SK-N-MC (cell line): ENCODE measurements at regions not wholly inside any gene's neighbourhood (a gene's known extent, or its start where the extent isn't known, plus 50 kb on each side); places are given as distances from the start of the nearest gene placed in this dataset.

Source experiments
- DNase-seq: peaks from one replicate; pipeline ENCODE4 v3.0.0-alpha.2; 2011; ENCODE audit warnings: low read depth, low spot score
- H3K27ac ChIP-seq: fragments of 200-600 bp; sonication (generic); 2 replicates; pipeline ENCODE4 v1.5.1; 2016; ENCODE audit warnings: mixed run types
- H3K36me3 ChIP-seq: fragments of 200-600 bp; sonication (generic); 2 replicates; pipeline ENCODE4 v1.6.1; 2017; ENCODE audit warnings: antibody characterized with exemption, low read length, mixed read lengths; ENCODE audit not compliant: insufficient read depth
- H3K4me3 ChIP-seq: fragments of 200-600 bp; sonication (generic); 2 replicates; pipeline ENCODE4 v1.5.1; 2016
- H3K9ac ChIP-seq: fragments of 200-600 bp; sonication (generic); 2 replicates; pipeline ENCODE4 v1.8.0; 2017; ENCODE audit warnings: mixed run types, mixed read lengths; ENCODE audit not compliant: insufficient read length
- H3K9me3 ChIP-seq: fragments of 200-600 bp; sonication (generic); 2 replicates; pipeline ENCODE4 v1.6.1; 2017; ENCODE audit warnings: low read depth, mild to moderate bottlenecking, antibody characterized with exemption, low read length, moderate library complexity, mixed read lengths
- EZH2 ChIP-seq: fragments of 200-600 bp; sonication (generic); IDR thresholded peaks from one replicate; pipeline ENCODE4 v1.6.1; 2017; ENCODE audit warnings: antibody characterized with exemption
- FOXP2 ChIP-seq: optimal IDR thresholded peaks from 2 replicates; pipeline ENCODE3; 2011; ENCODE audit warnings: mild to moderate bottlenecking, moderate library complexity; ENCODE audit not compliant: insufficient read depth; ENCODE audit errors: extremely low read length, control extremely low read depth
- POLR2AphosphoS5 ChIP-seq: IDR thresholded peaks from 2 replicates; pipeline ENCODE4 v1.6.1; 2012; ENCODE audit warnings: mild to moderate bottlenecking, low read depth, low read length, borderline replicate concordance

DNA sequence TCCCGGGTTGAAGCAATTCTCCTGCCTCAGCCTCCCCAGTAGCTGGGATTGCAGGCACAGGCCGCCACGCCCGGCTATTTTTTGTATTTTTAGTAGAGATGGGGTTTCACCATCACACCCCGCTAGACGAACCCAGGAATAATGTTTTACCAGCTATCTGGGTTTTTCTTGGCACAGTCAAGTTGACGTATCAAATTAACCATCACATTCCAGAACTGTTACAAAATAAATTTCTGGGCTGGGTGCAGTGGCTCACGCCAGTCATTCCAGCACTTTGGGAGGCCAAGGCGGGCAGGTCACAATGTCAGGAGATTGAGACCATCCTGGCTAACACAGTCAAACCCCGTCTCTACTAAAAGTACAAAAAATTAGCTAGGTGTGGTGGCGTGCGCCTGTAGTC lies 501.2 kb downstream of the SHISA9 start:
- H3K9me3 ChIP-seq = no peaks in the 10 kb centered on the region
- TF ChIP-seq POLR2AphosphoS5 (no peak), EZH2 (no peak), FOXP2 (no peak)
- DNase-seq = no peak

DNA sequence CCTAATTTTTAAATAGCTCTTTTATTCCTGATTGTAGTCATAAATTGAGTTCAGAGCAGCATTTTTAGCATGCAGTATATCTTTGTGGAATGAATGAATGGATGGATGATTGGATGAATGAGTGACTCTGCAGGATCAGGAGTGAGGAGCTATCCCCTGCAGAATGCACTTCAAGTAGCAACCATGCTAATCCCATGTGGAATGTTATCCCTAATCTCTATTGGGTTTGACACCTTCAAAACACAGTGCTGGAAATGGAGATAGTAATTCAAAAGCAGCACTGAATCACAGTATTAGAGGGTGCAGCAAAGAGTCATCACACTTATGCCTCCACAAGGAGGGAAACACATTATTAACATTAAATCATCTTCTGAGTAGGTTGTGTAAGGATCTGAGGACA lies 501.9 kb downstream of the SHISA9 start:
- no peak overlapping the region for H3K4me3 ChIP-seq
- TF ChIP-seq EZH2 (no peak), FOXP2 (no peak), POLR2AphosphoS5 (no peak)
- H3K9ac ChIP-seq = no peak overlapping the region
- peaks cover 43% of the 10 kb centered on the region for H3K36me3 ChIP-seq
- DNase-seq = no peak
- H3K27ac ChIP-seq = no peak overlapping the region
- H3K9me3 ChIP-seq = no peaks in the 10 kb centered on the region

More for the DNA sequence above, 501.2 kb downstream of the SHISA9 start:
- Histone ChIP-seq H3K27ac (no peak overlapping the region), H3K9ac (no peak overlapping the region), H3K4me3 (no peak overlapping the region), H3K36me3 (peaks cover 40% of the 10 kb centered on the region)

DNA sequence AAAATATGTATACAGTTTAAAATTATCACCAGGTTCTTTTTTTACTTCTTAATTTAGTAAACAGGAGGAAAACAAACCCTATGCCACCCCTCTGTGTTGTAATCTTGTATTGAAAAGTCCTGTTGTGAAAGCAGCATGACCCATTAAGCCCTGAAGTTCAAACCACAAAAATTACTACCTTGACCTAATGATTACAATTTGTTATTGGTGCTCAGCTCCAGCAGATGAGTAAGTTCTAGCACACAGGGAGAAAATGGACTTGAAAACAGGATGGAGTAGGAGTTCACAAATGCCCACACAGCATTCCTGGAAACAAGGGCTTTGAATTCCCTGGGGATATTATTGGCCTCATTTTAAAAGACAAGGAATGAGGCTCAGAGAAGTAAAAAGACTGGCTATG lies 505.8 kb upstream of the ERCC4 start:
- H3K9ac ChIP-seq = no peak overlapping the region
- H3K27ac ChIP-seq = no peak overlapping the region

DNA sequence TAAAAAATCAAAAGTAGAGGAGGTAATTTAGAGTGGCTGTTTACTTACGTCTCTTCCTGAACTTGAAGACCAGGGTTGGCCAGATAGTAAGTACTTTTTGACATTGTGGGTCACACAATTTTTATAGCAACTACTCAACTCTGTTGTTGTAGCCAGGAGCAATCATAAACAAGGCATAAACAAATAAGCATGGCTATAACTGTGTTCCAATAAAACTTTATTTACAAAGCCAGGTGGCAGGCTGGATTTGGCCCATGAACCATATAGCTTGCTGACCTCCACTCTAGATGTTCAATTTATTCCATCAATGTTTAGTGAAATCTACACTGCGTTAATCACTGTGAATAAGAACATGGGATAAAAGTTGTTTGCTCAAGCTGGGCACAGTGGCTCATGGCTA lies 500.4 kb upstream of the ERCC4 start:
- Histone ChIP-seq H3K4me3 (peak overlapping the region; percentile 82), H3K9ac (no peak overlapping the region), H3K9me3 (no peaks in the 10 kb centered on the region), H3K36me3 (peaks cover 48% of the 10 kb centered on the region), H3K27ac (peak overlapping the region; percentile 51; the same call in 1 of the 2 replicates)
- no peak for DNase-seq
- TF ChIP-seq FOXP2 = no peak
- TF ChIP-seq POLR2AphosphoS5 = no peak
- no peak for TF ChIP-seq EZH2

More for the DNA sequence above, 505.8 kb upstream of the ERCC4 start:
- Histone ChIP-seq H3K36me3 (peaks cover 92% of the 10 kb centered on the region), H3K4me3 (no peak overlapping the region), H3K9me3 (no peaks in the 10 kb centered on the region)
- no peak for DNase-seq
- TF ChIP-seq POLR2AphosphoS5 = no peak
- no peak for TF ChIP-seq EZH2
- TF ChIP-seq FOXP2 = no peak

- Histone ChIP-seq H3K9ac (peak overlapping the region; percentile 62), H3K36me3 (peaks cover 29% of the 10 kb centered on the region), H3K9me3 (no peaks in the 10 kb centered on the region), H3K4me3 (peak overlapping the region; percentile 82), H3K27ac (peak overlapping the region; percentile 98)
- TF ChIP-seq EZH2 (no peak), FOXP2 (no peak), POLR2AphosphoS5 (no peak; the same call in 1 of the 2 replicates)
- DNase-seq = peak; percentile 87
Measured at GRCh38 chr16:13421726-13422125, 498.2 kb upstream of the ERCC4 start.

- no peak for DNase-seq
- Histone ChIP-seq H3K36me3 (no peaks in the 10 kb centered on the region), H3K9me3 (no peaks in the 10 kb centered on the region), H3K4me3 (no peak overlapping the region), H3K27ac (no peak overlapping the region), H3K9ac (no peak overlapping the region)
- TF ChIP-seq EZH2 = no peak
- no peak for TF ChIP-seq POLR2AphosphoS5
- TF ChIP-seq FOXP2 = no peak
Measured at GRCh38 chr16:13425836-13426235, 494.1 kb upstream of the ERCC4 start.

DNA sequence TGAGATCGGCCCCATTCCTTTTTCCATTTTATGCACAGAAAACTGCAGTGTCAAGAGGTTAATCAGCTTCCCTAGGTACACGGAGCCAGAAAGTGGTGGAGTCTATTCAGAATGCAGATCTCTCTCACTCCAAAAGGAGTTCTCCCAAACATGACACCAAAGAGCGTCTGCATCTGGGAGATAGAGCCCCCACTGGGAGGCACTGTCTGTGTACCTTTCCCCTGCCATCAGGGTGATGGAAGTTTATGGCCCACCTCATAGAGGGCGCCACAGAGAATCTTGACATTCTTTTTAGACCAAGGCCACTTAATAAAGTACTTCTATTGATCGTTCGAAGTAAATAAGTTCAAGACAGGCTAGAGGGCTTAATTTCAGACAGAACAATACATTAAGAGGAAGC lies 493.7 kb upstream of the ERCC4 start:
- H3K4me3 ChIP-seq = no peak overlapping the region
- TF ChIP-seq POLR2AphosphoS5 (no peak), FOXP2 (no peak), EZH2 (no peak)
- no peak overlapping the region for H3K9ac ChIP-seq
- H3K36me3 ChIP-seq = no peaks in the 10 kb centered on the region
- H3K9me3 ChIP-seq = no peaks in the 10 kb centered on the region
- no peak overlapping the region for H3K27ac ChIP-seq
- no peak for DNase-seq

DNA sequence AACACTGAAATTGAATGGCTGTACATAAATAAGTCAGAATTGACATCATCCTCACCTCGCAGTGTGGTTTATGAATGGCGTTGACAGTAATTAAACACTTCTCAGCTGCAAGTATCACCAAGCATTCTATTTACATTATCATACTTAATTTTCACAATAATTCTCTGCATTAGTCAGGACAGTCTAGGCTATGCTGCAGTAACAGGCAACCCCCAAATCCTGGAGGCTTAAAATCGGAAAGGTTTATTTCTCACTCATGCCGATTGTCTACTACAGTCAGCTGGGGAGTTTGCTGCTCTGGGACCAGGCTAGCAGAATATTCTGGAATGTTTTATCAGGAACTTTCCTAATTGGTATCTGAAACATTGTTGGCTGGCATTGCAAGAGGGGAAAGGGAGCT lies 493.2 kb upstream of the ERCC4 start:
- no peak for DNase-seq
- no peak overlapping the region for H3K4me3 ChIP-seq
- no peak overlapping the region for H3K27ac ChIP-seq
- TF ChIP-seq EZH2 (no peak), POLR2AphosphoS5 (no peak), FOXP2 (no peak)
- no peaks in the 10 kb centered on the region for H3K36me3 ChIP-seq
- H3K9ac ChIP-seq = no peak overlapping the region
- no peaks in the 10 kb centered on the region for H3K9me3 ChIP-seq

GRCh38 chr16:13427943-13428342 lies 492.0 kb upstream of the ERCC4 start:
- no peak overlapping the region for H3K9ac ChIP-seq
- H3K4me3 ChIP-seq = no peak overlapping the region
- TF ChIP-seq EZH2 = no peak
- TF ChIP-seq POLR2AphosphoS5 = no peak
- TF ChIP-seq FOXP2 = no peak
- DNase-seq = no peak
- H3K36me3 ChIP-seq = no peaks in the 10 kb centered on the region
- H3K27ac ChIP-seq = 0 out of 2 replicates have a peak overlapping the region, but pooled peaks have one; percentile 0
- no peaks in the 10 kb centered on the region for H3K9me3 ChIP-seq
